ENCODE measurements at regions not wholly inside any gene's neighbourhood (a gene's known extent, or its start where the extent isn't known, plus 50 kb on each side); places are given as distances from the start of the nearest gene placed in this dataset.

DNA sequence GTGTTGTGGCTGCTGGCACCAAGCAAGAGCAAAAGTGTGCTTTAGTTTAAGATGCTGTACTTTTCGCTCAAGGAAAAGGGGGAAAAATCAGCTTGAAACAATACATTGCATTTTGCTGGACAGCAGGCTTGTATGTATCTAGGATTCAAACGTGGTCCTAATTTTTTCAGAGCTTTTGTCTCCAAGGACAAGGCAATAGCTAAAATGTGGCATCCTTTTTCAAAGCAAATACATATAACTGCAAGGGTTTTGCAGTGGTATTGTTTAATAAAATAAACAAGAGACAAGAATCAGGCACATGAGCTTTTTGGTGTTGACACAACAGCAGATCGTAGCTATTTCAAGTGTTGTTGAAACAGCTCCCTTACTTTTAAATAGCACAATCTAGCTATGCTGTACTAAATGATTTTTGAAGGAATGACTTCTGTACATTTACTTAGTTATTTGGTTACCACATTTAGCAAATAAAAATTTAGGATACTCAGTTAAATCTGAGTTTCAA, 137.0 kb upstream of the HEY2 start:
- Histone ChIP-seq H3K4me3 (ENCODE audit: low read length, poor library complexity, severe bottlenecking) (no peak overlapping the region), H3K4me1 (ENCODE audit: insufficient read depth, low read length, poor library complexity, severe bottlenecking) (no peaks in the 10 kb centered on the region), H3K4me2 (ENCODE audit: low read depth, low read length, poor library complexity, severe bottlenecking) (no peak overlapping the region), H3K9ac (ENCODE audit: low read depth, low read length, poor library complexity, severe bottlenecking) (no peak overlapping the region), H3K9me2 (replicated peaks; ENCODE audit: low read depth, low read length) (no peaks in the 10 kb centered on the region), H3K27me3 (ENCODE audit: insufficient read depth, low read length, poor library complexity, severe bottlenecking) (no peaks in the 10 kb centered on the region), H3K79me2 (ENCODE audit: insufficient read depth, low read length) (no peaks in the 10 kb centered on the region), H4K20me1 (ENCODE audit: insufficient read depth, low read length, poor library complexity, severe bottlenecking) (no peaks in the 10 kb centered on the region), H3K9me3 (ENCODE audit: insufficient read depth, low read depth, low read length) (no peaks in the 10 kb centered on the region), H3F3A (ENCODE audit: low read depth) (no peaks in the 10 kb centered on the region), H2AFZ (ENCODE audit: low read length) (no peak overlapping the region), H3K36me3 (ENCODE audit: insufficient read depth, low read length) (no peaks in the 10 kb centered on the region)
- no peak for TF ChIP-seq EZH2phosphoT487 (IDR thresholded peaks at IDR 0.05; ENCODE audit: borderline replicate concordance)
- no peak for TF ChIP-seq CTCF (conservative IDR thresholded peaks at IDR 0.05; ENCODE audit: low read length)

- TF ChIP-seq CTCF (conservative IDR thresholded peaks at IDR 0.05; ENCODE audit: low read length) (no peak), EZH2phosphoT487 (IDR thresholded peaks at IDR 0.05; ENCODE audit: borderline replicate concordance) (no peak)
- Histone ChIP-seq H3K79me2 (ENCODE audit: insufficient read depth, low read length) (no peaks in the 10 kb centered on the region), H3K9me2 (replicated peaks; ENCODE audit: low read depth, low read length) (no peaks in the 10 kb centered on the region)
Observed at GRCh38 chr6:125618629-125619028, 130.8 kb upstream of the HEY2 start.

DNA sequence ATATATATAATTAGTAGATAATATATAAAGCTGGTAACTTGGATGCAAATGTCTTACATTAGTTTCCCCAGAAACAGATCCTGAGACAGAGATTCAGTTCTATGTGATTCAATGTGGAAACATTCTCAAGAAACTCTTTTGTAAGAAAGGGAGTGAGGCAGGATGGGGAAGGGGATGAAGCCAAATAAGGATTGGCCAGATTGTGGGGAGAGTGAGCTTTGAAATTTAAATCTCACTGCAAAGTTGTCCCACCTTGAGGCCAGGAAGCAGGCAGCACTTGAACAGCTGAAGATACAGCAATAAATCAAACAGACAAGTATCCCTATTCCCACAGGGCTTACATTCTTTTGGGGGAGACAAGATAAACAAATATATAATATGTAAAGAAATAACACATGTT, 126.3 kb upstream of the HEY2 start:
- no peak for TF ChIP-seq CTCF (conservative IDR thresholded peaks at IDR 0.05; ENCODE audit: low read length)
- no peak for TF ChIP-seq EZH2phosphoT487 (IDR thresholded peaks at IDR 0.05; ENCODE audit: borderline replicate concordance)
- H3K9me3 ChIP-seq (ENCODE audit: insufficient read depth, low read depth, low read length), result no peaks in the 10 kb centered on the region
- no peaks in the 10 kb centered on the region for H3K36me3 ChIP-seq (ENCODE audit: insufficient read depth, low read length)
- no peaks in the 10 kb centered on the region for H3K9me2 ChIP-seq (replicated peaks; ENCODE audit: low read depth, low read length)
- no peak overlapping the region for H2AFZ ChIP-seq (ENCODE audit: low read length)
- no peaks in the 10 kb centered on the region for H3K79me2 ChIP-seq (ENCODE audit: insufficient read depth, low read length)
- H3K9ac ChIP-seq (ENCODE audit: low read depth, low read length, poor library complexity, severe bottlenecking), result no peak overlapping the region
- H3K4me3 ChIP-seq (ENCODE audit: low read length, poor library complexity, severe bottlenecking), result no peak overlapping the region
- H3K4me1 ChIP-seq (ENCODE audit: insufficient read depth, low read length, poor library complexity, severe bottlenecking), result no peaks in the 10 kb centered on the region
- no peaks in the 10 kb centered on the region for H3F3A ChIP-seq (ENCODE audit: low read depth)
- H4K20me1 ChIP-seq (ENCODE audit: insufficient read depth, low read length, poor library complexity, severe bottlenecking), result no peaks in the 10 kb centered on the region
- no peak overlapping the region for H3K4me2 ChIP-seq (ENCODE audit: low read depth, low read length, poor library complexity, severe bottlenecking)
- H3K27me3 ChIP-seq (ENCODE audit: insufficient read depth, low read length, poor library complexity, severe bottlenecking), result no peaks in the 10 kb centered on the region

More at GRCh38 chr6:125618629-125619028, 130.8 kb upstream of the HEY2 start:
- no peaks in the 10 kb centered on the region for H3K27me3 ChIP-seq (ENCODE audit: insufficient read depth, low read length, poor library complexity, severe bottlenecking)
- H3K9me3 ChIP-seq (ENCODE audit: insufficient read depth, low read depth, low read length), result no peaks in the 10 kb centered on the region
- H3K4me2 ChIP-seq (ENCODE audit: low read depth, low read length, poor library complexity, severe bottlenecking), result no peak overlapping the region
- no peaks in the 10 kb centered on the region for H3F3A ChIP-seq (ENCODE audit: low read depth)
- no peak overlapping the region for H2AFZ ChIP-seq (ENCODE audit: low read length)
- no peaks in the 10 kb centered on the region for H4K20me1 ChIP-seq (ENCODE audit: insufficient read depth, low read length, poor library complexity, severe bottlenecking)
- no peak overlapping the region for H3K4me3 ChIP-seq (ENCODE audit: low read length, poor library complexity, severe bottlenecking)
- no peak overlapping the region for H3K9ac ChIP-seq (ENCODE audit: low read depth, low read length, poor library complexity, severe bottlenecking)
- H3K36me3 ChIP-seq (ENCODE audit: insufficient read depth, low read length), result no peaks in the 10 kb centered on the region
- no peaks in the 10 kb centered on the region for H3K4me1 ChIP-seq (ENCODE audit: insufficient read depth, low read length, poor library complexity, severe bottlenecking)

All from Loucy (cell line).